ENCODE measurements at regions not wholly inside any gene's neighbourhood (a gene's known extent, or its start where the extent isn't known, plus 50 kb on each side); places are given as distances from the start of the nearest gene placed in this dataset.

- H3K36me3 Mint-ChIP-seq (ENCODE audit: low read depth) = no peaks in the 10 kb centered on the region
- H3K27me3 Mint-ChIP-seq (ENCODE audit: low read depth) = no peaks in the 10 kb centered on the region
- no peak for DNase-seq (ENCODE audit: low spot score)
- H3K9me3 Mint-ChIP-seq (ENCODE audit: low read depth) = peaks cover 4% of the 10 kb centered on the region
- no peak overlapping the region for H3K4me3 Mint-ChIP-seq (ENCODE audit: unreplicated experiment)
- H3K27ac Mint-ChIP-seq (ENCODE audit: unreplicated experiment) = no peak overlapping the region
- TF ChIP-seq CTCF (IDR thresholded peaks at IDR 0.05) = no peak
- H3K4me1 Mint-ChIP-seq (ENCODE audit: low read depth) = no peaks in the 10 kb centered on the region
Observed at GRCh38 chr1:213776969-213777368, 210.8 kb upstream of the PROX1 start.

GRCh38 chr1:213779228-213779627 lies 208.5 kb upstream of the PROX1 start:
- H3K27me3 Mint-ChIP-seq (ENCODE audit: low read depth) = peaks cover 6% of the 10 kb centered on the region
- no peak overlapping the region for H3K4me3 Mint-ChIP-seq (ENCODE audit: unreplicated experiment)
- H3K9me3 Mint-ChIP-seq (ENCODE audit: low read depth) = peaks cover 4% of the 10 kb centered on the region
- no peaks in the 10 kb centered on the region for H3K36me3 Mint-ChIP-seq (ENCODE audit: low read depth)
- no peak overlapping the region for H3K27ac Mint-ChIP-seq (ENCODE audit: unreplicated experiment)
- no peak for DNase-seq (ENCODE audit: low spot score)
- no peaks in the 10 kb centered on the region for H3K4me1 Mint-ChIP-seq (ENCODE audit: low read depth)
- no peak for TF ChIP-seq CTCF (IDR thresholded peaks at IDR 0.05)

- peaks cover 8% of the 10 kb centered on the region for H3K27me3 Mint-ChIP-seq (ENCODE audit: low read depth)
- H3K4me3 Mint-ChIP-seq (ENCODE audit: unreplicated experiment) = no peak overlapping the region
- DNase-seq (ENCODE audit: low spot score) = no peak
- no peaks in the 10 kb centered on the region for H3K4me1 Mint-ChIP-seq (ENCODE audit: low read depth)
- no peak for TF ChIP-seq CTCF (IDR thresholded peaks at IDR 0.05)
- H3K9me3 Mint-ChIP-seq (ENCODE audit: low read depth) = no peaks in the 10 kb centered on the region
- H3K27ac Mint-ChIP-seq (ENCODE audit: unreplicated experiment) = no peak overlapping the region
- no peaks in the 10 kb centered on the region for H3K36me3 Mint-ChIP-seq (ENCODE audit: low read depth)
Observed at GRCh38 chr1:213782941-213783672, 204.7 kb upstream of the PROX1 start.

GRCh38 chr1:213783893-213784292 lies 203.9 kb upstream of the PROX1 start:
- H3K4me3 Mint-ChIP-seq (ENCODE audit: unreplicated experiment) = no peak overlapping the region
- H3K9me3 Mint-ChIP-seq (ENCODE audit: low read depth) = no peaks in the 10 kb centered on the region

GRCh38 chr1:213786683-213787082 lies 201.1 kb upstream of the PROX1 start:
- Mint-ChIP-seq H3K4me3 (ENCODE audit: unreplicated experiment) (no peak overlapping the region), H3K9me3 (ENCODE audit: low read depth) (no peaks in the 10 kb centered on the region), H3K4me1 (ENCODE audit: low read depth) (no peaks in the 10 kb centered on the region), H3K36me3 (ENCODE audit: low read depth) (no peaks in the 10 kb centered on the region), H3K27me3 (ENCODE audit: low read depth) (peaks cover 8% of the 10 kb centered on the region), H3K27ac (ENCODE audit: unreplicated experiment) (no peak overlapping the region)
- no peak for TF ChIP-seq CTCF (IDR thresholded peaks at IDR 0.05)
- no peak for DNase-seq (ENCODE audit: low spot score)

More at GRCh38 chr1:213783893-213784292, 203.9 kb upstream of the PROX1 start:
- H3K36me3 Mint-ChIP-seq (ENCODE audit: low read depth) = no peaks in the 10 kb centered on the region
- H3K27me3 Mint-ChIP-seq (ENCODE audit: low read depth) = peaks cover 8% of the 10 kb centered on the region
- H3K27ac Mint-ChIP-seq (ENCODE audit: unreplicated experiment) = no peak overlapping the region
- no peaks in the 10 kb centered on the region for H3K4me1 Mint-ChIP-seq (ENCODE audit: low read depth)
- no peak for TF ChIP-seq CTCF (IDR thresholded peaks at IDR 0.05)
- no peak for DNase-seq (ENCODE audit: low spot score)
